Ovary (tissue), 3 donors: ENCODE measurements at regions not wholly inside any gene's neighbourhood (a gene's known extent, or its start where the extent isn't known, plus 50 kb on each side); places are given as distances from the start of the nearest gene placed in this dataset.

Experiments
- CTCF ChIP-seq, 3 donors: fragments of 450-650 bp in 2 of 3; fragments of 200-600 bp in 1 of 3; IDR thresholded peaks; one replicate each; pipeline versions ENCODE4 v1.5.1 to v1.8.0; 2016 to 2022; ENCODE audit warnings: antibody characterized with exemption in 3 of 3, mild to moderate bottlenecking in 1 of 3
- POLR2A ChIP-seq: fragments of 450-650 bp; IDR thresholded peaks from one replicate; pipeline ENCODE4 v1.6.1; 2017; ENCODE audit warnings: antibody characterized with exemption, mild to moderate bottlenecking, moderate library complexity
- donor health status: DM: no; HTN: no; CAD: no.

GRCh38 chr4:165754664-165755063 is 118.4 kb upstream of the TLL1 start:
- TF ChIP-seq POLR2A: no peak
- TF ChIP-seq CTCF (IDR thresholded peaks at IDR 0.05): no peak
